GM12878 (cell line): ENCODE measurements at regions not wholly inside any gene's neighbourhood (a gene's known extent, or its start where the extent isn't known, plus 50 kb on each side); places are given as distances from the start of the nearest gene placed in this dataset.

Experiments used
- ATAC-seq: fragments of 200-7000 bp; cut with Tn5 transposase; 3 replicates; pipeline ENCODE4 v1.9.1; 2020; ENCODE audit warnings: mild to moderate bottlenecking, moderate library complexity
- BruUV-seq: library from RNA; stranded (reverse); fragments of 400-500 nt; replicated peaks from 2 replicates; lab custom pipeline; 2021; lab: Mats Ljungman, UMichigan
- CTCF ChIA-PET: fragments of 300-600 bp; sonication (Branson Sonifier 250); formaldehyde crosslinking; extraction: SDS; loops from one replicate; lab custom pipeline; 2021; ENCODE audit warnings: inconsistent platforms; lab: Yijun Ruan, JAX
- POLR2A ChIA-PET: fragments of 350-600 bp; formaldehyde crosslinking; extraction: SDS; loops from one replicate; lab custom pipeline; 2021; ENCODE audit warnings: inconsistent platforms; lab: Charles Lee
- RAD21 ChIA-PET: fragments of 300-600 bp; sonication (Branson Sonifier 250); formaldehyde crosslinking; loops from one replicate; lab custom pipeline; 2023; ENCODE audit warnings: antibody characterized with exemption; ENCODE audit not compliant: unreplicated experiment; lab: Charles Lee
- SMC1A ChIA-PET: fragments of 300-600 bp; sonication (Branson Sonifier 250); formaldehyde crosslinking; loops from one replicate; lab custom pipeline; 2023; ENCODE audit not compliant: unreplicated experiment, uncharacterized antibody; lab: Charles Lee
- DNase-seq: peaks from one replicate; pipeline ENCODE4 v3.0.0-alpha.2; 2011; ENCODE audit warnings: low read depth, low spot score
- FAIRE-seq: peaks from 3 replicates; lab custom pipeline; 2011; peaks lifted over from hg19 to GRCh38; lab: Jason Lieb, UNC
- H2AFZ ChIP-seq: 2 replicates; pipeline ENCODE4 v1.6.0; 2011; ENCODE audit warnings: low read depth, low read length, control low read depth; ENCODE audit not compliant: control insufficient read depth
- H3K27ac ChIP-seq: 2 replicates; pipeline ENCODE4 v1.5.1; 2011; ENCODE audit warnings: control low read depth; ENCODE audit not compliant: control insufficient read depth, insufficient read depth
- H3K27me3 ChIP-seq, 2 experiments: replicated peaks in 1 of 2; 2 replicates each; pipeline versions ENCODE4 v1.6.0 to v1.6.1; 2011; ENCODE audit warnings: low read length in 1 of 2; ENCODE audit not compliant: control insufficient read depth in 2 of 2, insufficient read depth in 2 of 2
- H3K36me3 ChIP-seq, 2 experiments: 2 replicates each; pipeline ENCODE4 v1.5.1; 2011; ENCODE audit warnings: low read length in 1 of 2; ENCODE audit not compliant: control insufficient read depth in 2 of 2, insufficient read depth in 2 of 2
- H3K4me1 ChIP-seq: 2 replicates; pipeline ENCODE4 v1.6.1; 2011; ENCODE audit warnings: mild to moderate bottlenecking, low read length, moderate library complexity, mixed read lengths; ENCODE audit not compliant: control insufficient read depth, insufficient read depth
- H3K4me2 ChIP-seq: 2 replicates; pipeline ENCODE4 v1.6.0; 2011; ENCODE audit warnings: control low read depth; ENCODE audit not compliant: control insufficient read depth, insufficient read depth
- H3K4me3 ChIP-seq: fragments of 200-600 bp; sonication (generic); 2 replicates; pipeline ENCODE4 v1.5.1; 2016
- H3K79me2 ChIP-seq: 2 replicates; pipeline ENCODE4 v1.6.0; 2011; ENCODE audit warnings: low read length; ENCODE audit not compliant: control insufficient read depth, insufficient read depth
- H3K9ac ChIP-seq: 2 replicates; pipeline ENCODE4 v1.8.0; 2011; ENCODE audit warnings: low read length, control low read depth, mixed read lengths; ENCODE audit not compliant: control insufficient read depth, insufficient read depth
- H3K9me3 ChIP-seq: replicated peaks from 3 replicates; pipeline ENCODE4 v1.5.1; 2011; ENCODE audit warnings: mild to moderate bottlenecking, low read length; ENCODE audit not compliant: control insufficient read depth, insufficient read depth
- H4K20me1 ChIP-seq: 2 replicates; pipeline ENCODE4 v1.6.0; 2011; ENCODE audit not compliant: control insufficient read depth, insufficient read depth
- CBX3 ChIP-seq: fragments of 200-600 bp; sonication (generic); IDR thresholded peaks from 2 replicates; pipeline ENCODE4 v1.6.1; 2016; ENCODE audit warnings: low read depth, borderline replicate concordance
- ETV6 ChIP-seq, 2 experiments: fragments of 450-650 bp in 1 of 2; IDR thresholded peaks in 1 of 2; conservative IDR thresholded peaks in 1 of 2; 2 replicates each; pipeline ENCODE4 v1.6.1; 2014; ENCODE audit warnings: antibody characterized with exemption in 1 of 2, borderline replicate concordance in 1 of 2, low read depth in 1 of 2, mild to moderate bottlenecking in 1 of 2, moderate library complexity in 1 of 2
- GABPA ChIP-seq: IDR thresholded peaks from 2 replicates; pipeline ENCODE4 v1.6.1; 2014; ENCODE audit warnings: antibody characterized with exemption, low read depth, mild to moderate bottlenecking, inconsistent platforms
- KLF5 ChIP-seq: fragments of 450-650 bp; IDR thresholded peaks from 2 replicates; pipeline ENCODE4 v1.6.1; 2014; ENCODE audit warnings: mild to moderate bottlenecking; ENCODE audit not compliant: partially characterized antibody
- MEF2A ChIP-seq: IDR thresholded peaks from 2 replicates; pipeline ENCODE4 v1.6.1; 2011; ENCODE audit warnings: low read depth, mild to moderate bottlenecking, low read length, moderate library complexity; ENCODE audit not compliant: insufficient read depth
- MTA2 ChIP-seq: fragments of 450-650 bp; IDR thresholded peaks from 2 replicates; pipeline ENCODE4 v1.6.1; 2016; ENCODE audit warnings: low read depth, mild to moderate bottlenecking, moderate library complexity
- MTA3 ChIP-seq: IDR thresholded peaks from 2 replicates; pipeline ENCODE4 v1.6.1; 2012; ENCODE audit warnings: low read length, inconsistent platforms, borderline replicate concordance
- RBBP5 ChIP-seq: fragments of 200-600 bp; sonication (generic); conservative IDR thresholded peaks from 2 replicates; pipeline ENCODE4 v1.6.1; 2016
- SIN3A ChIP-seq: IDR thresholded peaks from 2 replicates; pipeline ENCODE4 v1.6.1; 2012; ENCODE audit warnings: low read depth, low read length, improper control_type of control experiment
- TCF7 ChIP-seq: IDR thresholded peaks from 2 replicates; pipeline ENCODE4 v1.6.1; 2014; ENCODE audit warnings: antibody characterized with exemption, borderline replicate concordance
- YY1 ChIP-seq: IDR thresholded peaks from 2 replicates; pipeline ENCODE4 v1.6.1; 2011; ENCODE audit warnings: low read depth, mild to moderate bottlenecking, low read length
- ZNF384 ChIP-seq: IDR thresholded peaks from 2 replicates; pipeline ENCODE4 v1.6.1; 2012; ENCODE audit warnings: low read depth, mild to moderate bottlenecking, low read length, improper control_type of control experiment, borderline replicate concordance
- WGBS: methylation state at CpG from one replicate; pipeline ENCODE4 v1.1.6; 2016; ENCODE audit warnings: low lambda C conversion rate; ENCODE audit not compliant: insufficient replicate concordance, insufficient coverage; ENCODE audit errors: missing lambda C conversion rate; 5-methylcytosine and 5-hydroxymethylcytosine counted together
- in situ Hi-C: fragments of 300-500 bp; cut with MboI; formaldehyde crosslinking; loops from 9 replicates; pipeline ENCODE4 v1.14.3; 2018; ENCODE audit warnings: mixed read lengths
- intact Hi-C: fragments of 100-400 bp; cut with micrococcal nuclease; formaldehyde crosslinking; loops from one replicate; pipeline ENCODE4 v1.14.2; 2022; ENCODE audit not compliant: unreplicated experiment
- TF ChIP-seq, protein P1 (sequence below): fragments of 450-650 bp; IDR thresholded peaks from 2 replicates; pipeline ENCODE4 v1.6.1; 2017; ENCODE audit warnings: mild to moderate bottlenecking, moderate library complexity

DNA sequence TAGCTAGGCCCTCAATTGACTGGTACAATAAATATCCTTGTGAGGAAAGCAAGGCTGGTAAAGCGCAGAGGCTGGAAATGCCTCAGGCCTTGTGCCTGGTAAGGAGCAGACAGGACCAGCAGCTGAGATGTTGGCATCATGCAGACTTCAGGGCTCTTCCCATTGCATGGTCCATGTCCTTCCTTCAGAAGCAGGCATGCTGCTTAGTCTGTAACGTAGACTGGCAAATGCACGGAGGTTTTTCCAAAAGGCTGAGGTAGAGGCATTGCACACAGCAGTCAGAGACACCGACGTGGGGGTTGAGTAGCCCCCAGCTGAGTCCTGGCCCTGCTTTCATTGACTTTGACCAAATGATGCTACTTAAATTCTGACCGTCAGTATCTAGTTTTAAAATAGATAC lies 87.1 kb downstream of the ADRB2 start:
- TF ChIP-seq MTA3 (no peak), ZNF384 (no peak), CBX3 (no peak), RBBP5 (no peak), KLF5 (no peak), MEF2A (no peak), TCF7 (no peak), GABPA (no peak), ETV6 (conservative IDR thresholded peaks at IDR 0.05 in 1 of 2, IDR thresholded peaks at IDR 0.05 in 1 of 2; ENCODE audit: borderline replicate concordance in 1 of 2, low read depth in 1 of 2) (no peak), YY1 (no peak), SIN3A (no peak), MTA2 (no peak)
- TF ChIP-seq, protein P1, sequence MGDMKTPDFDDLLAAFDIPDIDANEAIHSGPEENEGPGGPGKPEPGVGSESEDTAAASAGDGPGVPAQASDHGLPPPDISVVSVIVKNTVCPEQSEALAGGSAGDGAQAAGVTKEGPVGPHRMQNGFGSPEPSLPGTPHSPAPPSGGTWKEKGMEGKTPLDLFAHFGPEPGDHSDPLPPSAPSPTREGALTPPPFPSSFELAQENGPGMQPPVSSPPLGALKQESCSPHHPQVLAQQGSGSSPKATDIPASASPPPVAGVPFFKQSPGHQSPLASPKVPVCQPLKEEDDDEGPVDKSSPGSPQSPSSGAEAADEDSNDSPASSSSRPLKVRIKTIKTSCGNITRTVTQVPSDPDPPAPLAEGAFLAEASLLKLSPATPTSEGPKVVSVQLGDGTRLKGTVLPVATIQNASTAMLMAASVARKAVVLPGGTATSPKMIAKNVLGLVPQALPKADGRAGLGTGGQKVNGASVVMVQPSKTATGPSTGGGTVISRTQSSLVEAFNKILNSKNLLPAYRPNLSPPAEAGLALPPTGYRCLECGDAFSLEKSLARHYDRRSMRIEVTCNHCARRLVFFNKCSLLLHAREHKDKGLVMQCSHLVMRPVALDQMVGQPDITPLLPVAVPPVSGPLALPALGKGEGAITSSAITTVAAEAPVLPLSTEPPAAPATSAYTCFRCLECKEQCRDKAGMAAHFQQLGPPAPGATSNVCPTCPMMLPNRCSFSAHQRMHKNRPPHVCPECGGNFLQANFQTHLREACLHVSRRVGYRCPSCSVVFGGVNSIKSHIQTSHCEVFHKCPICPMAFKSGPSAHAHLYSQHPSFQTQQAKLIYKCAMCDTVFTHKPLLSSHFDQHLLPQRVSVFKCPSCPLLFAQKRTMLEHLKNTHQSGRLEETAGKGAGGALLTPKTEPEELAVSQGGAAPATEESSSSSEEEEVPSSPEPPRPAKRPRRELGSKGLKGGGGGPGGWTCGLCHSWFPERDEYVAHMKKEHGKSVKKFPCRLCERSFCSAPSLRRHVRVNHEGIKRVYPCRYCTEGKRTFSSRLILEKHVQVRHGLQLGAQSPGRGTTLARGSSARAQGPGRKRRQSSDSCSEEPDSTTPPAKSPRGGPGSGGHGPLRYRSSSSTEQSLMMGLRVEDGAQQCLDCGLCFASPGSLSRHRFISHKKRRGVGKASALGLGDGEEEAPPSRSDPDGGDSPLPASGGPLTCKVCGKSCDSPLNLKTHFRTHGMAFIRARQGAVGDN: no peak
- RAD21 ChIA-PET: interaction anchor here (1.2 kb wide), 1 partner anchor 44 kb away, joined by 4 read pairs; no protein-coding TSS in a partner anchor
- Histone ChIP-seq H3K4me1 (no peaks in the 10 kb centered on the region; the same call in 1 of the 2 replicates), H2AFZ (no peak overlapping the region), H3K9ac (no peak overlapping the region), H4K20me1 (no peaks in the 10 kb centered on the region), H3K79me2 (no peaks in the 10 kb centered on the region), H3K27me3 (no peaks in the 10 kb centered on the region), H3K4me2 (no peak overlapping the region), H3K4me3 (no peak overlapping the region), H3K9me3 (no peaks in the 10 kb centered on the region), H3K27ac (no peak overlapping the region), H3K36me3 (no peaks in the 10 kb centered on the region)
- ATAC-seq (no peak), DNase-seq (no peak), FAIRE-seq (no peak)
- intact Hi-C loops: no loop called here
- CTCF ChIA-PET: interaction anchor here (0.6 to 1.5 kb wide), 4 partner anchors 43 to 175 kb away, joined by 3 to 4 read pairs (median 3); no protein-coding TSS in a partner anchor
- POLR2A ChIA-PET: no interaction called here
- SMC1A ChIA-PET: interaction anchor here (0.8 to 1.4 kb wide), 4 partner anchors 9 to 356 kb away, joined by 3 to 4 read pairs (median 4); no protein-coding TSS in a partner anchor
- 37% methylated on average over 6 of the region's 6 CpGs for WGBS
- in situ Hi-C loops: no loop called here
- no TSS peak for BruUV-seq
